AG04450 (cell line): ENCODE measurements at regions not wholly inside any gene's neighbourhood (a gene's known extent, or its start where the extent isn't known, plus 50 kb on each side); places are given as distances from the start of the nearest gene placed in this dataset.

Source experiments
- CTCF ChIA-PET: fragments of 300-600, 350-600 bp; formaldehyde crosslinking; extraction: SDS; loops from one replicate; lab custom pipeline; 2022; ENCODE audit warnings: antibody characterized with exemption, inconsistent platforms; lab: Charles Lee
- POLR2A ChIA-PET: fragments of 350-600 bp; formaldehyde crosslinking; extraction: SDS; loops from one replicate; lab custom pipeline; 2021; ENCODE audit warnings: antibody characterized with exemption, inconsistent platforms; lab: Yijun Ruan, JAX
- DNase-seq: peaks from one replicate; pipeline ENCODE4 v3.0.0-alpha.2; 2011; ENCODE audit warnings: low read depth, low spot score
- H3K27ac ChIP-seq: one replicate; pipeline ENCODE4 v1.5.1; 2012; ENCODE audit warnings: low read depth, low read length, control low read depth
- H3K27me3 ChIP-seq: one replicate; pipeline ENCODE4 v1.6.0; 2012; ENCODE audit warnings: low read length; ENCODE audit not compliant: control insufficient read depth, insufficient read depth
- H3K4me3 ChIP-seq: 2 replicates; pipeline ENCODE4 v1.5.1; 2011; ENCODE audit warnings: mild to moderate bottlenecking, low read depth, low read length, control low read depth
- H3K9me3 ChIP-seq: 2 replicates; pipeline ENCODE4 v1.5.1; 2012; ENCODE audit warnings: low read length; ENCODE audit not compliant: control insufficient read depth, insufficient read depth
- TF ChIP-seq, protein P1 (sequence below): IDR thresholded peaks from 2 replicates; pipeline ENCODE4 v1.5.1; 2011; ENCODE audit warnings: low read depth, low read length, control low read depth, inconsistent platforms

DNA sequence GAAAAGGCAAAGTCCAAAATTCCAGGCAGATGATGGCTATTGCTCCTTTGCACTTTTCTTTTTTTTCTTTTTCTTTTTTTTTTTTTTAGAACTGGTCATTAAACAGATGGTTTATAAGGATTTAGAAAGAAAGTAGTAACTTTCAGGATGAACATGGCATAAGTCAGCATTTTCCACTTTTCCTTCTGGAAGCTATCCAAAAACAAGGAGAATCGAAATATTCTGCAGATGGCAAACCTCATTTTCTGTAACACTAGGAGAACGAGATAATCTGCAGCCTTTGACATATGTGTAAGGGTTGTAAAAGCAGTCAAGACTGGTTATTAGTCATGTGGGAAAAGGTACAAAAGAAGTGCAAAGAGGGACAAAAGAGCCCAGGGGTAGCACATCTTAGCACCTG is 69.1 kb upstream of the PUM3 start:
- ChIA-PET CTCF (interaction anchor here (1.6 kb wide), 1 partner anchor 55 kb away, joined by 4 read pairs; no protein-coding TSS in a partner anchor), POLR2A (no interaction called here)
- Histone ChIP-seq H3K27me3 (no peaks in the 10 kb centered on the region), H3K9me3 (no peaks in the 10 kb centered on the region), H3K27ac (no peak overlapping the region), H3K4me3 (no peak overlapping the region)
- TF ChIP-seq, protein P1, sequence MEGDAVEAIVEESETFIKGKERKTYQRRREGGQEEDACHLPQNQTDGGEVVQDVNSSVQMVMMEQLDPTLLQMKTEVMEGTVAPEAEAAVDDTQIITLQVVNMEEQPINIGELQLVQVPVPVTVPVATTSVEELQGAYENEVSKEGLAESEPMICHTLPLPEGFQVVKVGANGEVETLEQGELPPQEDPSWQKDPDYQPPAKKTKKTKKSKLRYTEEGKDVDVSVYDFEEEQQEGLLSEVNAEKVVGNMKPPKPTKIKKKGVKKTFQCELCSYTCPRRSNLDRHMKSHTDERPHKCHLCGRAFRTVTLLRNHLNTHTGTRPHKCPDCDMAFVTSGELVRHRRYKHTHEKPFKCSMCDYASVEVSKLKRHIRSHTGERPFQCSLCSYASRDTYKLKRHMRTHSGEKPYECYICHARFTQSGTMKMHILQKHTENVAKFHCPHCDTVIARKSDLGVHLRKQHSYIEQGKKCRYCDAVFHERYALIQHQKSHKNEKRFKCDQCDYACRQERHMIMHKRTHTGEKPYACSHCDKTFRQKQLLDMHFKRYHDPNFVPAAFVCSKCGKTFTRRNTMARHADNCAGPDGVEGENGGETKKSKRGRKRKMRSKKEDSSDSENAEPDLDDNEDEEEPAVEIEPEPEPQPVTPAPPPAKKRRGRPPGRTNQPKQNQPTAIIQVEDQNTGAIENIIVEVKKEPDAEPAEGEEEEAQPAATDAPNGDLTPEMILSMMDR, result no peak
- DNase-seq, result no peak

DNA sequence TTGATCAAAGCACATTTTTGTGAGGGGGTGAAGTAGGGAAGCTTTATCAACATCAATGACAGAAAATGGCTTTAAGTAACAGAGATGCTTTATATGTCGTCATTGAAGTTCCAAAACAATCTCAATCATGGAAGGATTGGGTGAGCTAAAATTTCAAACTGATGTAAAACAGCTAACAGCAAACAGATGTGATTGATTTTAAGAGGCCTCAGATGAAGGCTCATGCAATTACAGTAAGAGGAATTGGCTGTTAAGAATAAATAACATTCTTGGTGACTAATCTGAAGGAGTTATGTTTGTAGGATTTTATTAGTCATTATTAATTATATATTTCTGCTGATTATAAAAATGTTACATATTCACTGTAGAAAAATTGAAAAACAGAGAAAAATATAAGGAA is 63.5 kb upstream of the PUM3 start:
- ChIA-PET POLR2A (no interaction called here), CTCF (interaction anchor here (1.2 kb wide), 1 partner anchor 49 kb away, joined by 3 read pairs; no protein-coding TSS in a partner anchor)

DNA sequence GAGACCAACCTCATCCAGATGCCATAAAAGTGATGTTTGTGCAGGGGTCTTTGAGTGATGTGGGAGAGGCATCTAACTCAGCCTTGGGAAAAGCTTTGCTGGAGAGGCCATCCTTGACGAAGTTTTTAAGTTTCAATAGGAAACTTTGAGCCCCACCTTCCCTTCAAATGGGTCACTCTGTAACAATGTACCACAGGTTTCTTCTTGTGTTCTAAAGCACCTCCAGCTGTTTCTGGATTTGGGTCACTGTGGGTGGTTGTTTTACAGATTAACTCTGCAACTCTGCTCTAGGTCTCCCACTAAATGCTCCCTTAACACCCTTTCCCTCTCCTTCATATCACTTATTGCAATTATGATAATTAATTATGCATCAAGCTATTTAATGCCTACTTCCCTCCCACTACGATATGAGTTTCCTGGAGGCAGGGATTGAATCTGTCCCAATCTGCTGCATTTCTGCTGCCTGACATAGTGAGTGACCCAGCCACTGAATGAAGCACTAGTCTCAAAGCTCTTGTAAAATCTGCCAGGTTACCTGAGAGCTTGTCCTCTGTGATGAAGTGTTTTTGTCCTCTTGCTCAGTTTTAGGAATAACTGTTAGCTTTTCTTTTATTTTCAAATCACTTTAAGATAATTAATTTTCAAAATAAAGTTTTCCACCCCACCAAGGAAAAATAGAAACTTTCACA is 60.5 kb upstream of the PUM3 start:
- POLR2A ChIA-PET, result no interaction called here

More for the DNA sequence above, 63.5 kb upstream of the PUM3 start:
- no peak for DNase-seq
- Histone ChIP-seq H3K27ac (no peak overlapping the region), H3K27me3 (no peaks in the 10 kb centered on the region), H3K4me3 (no peak overlapping the region), H3K9me3 (no peaks in the 10 kb centered on the region)
- TF ChIP-seq, protein P1, result no peak

More for the DNA sequence above, 60.5 kb upstream of the PUM3 start:
- H3K27ac ChIP-seq, result no peak overlapping the region
- DNase-seq, result no peak
- CTCF ChIA-PET, result no interaction called here
- H3K27me3 ChIP-seq, result no peaks in the 10 kb centered on the region
- no peak overlapping the region for H3K4me3 ChIP-seq
- TF ChIP-seq, protein P1, result no peak
- H3K9me3 ChIP-seq, result no peaks in the 10 kb centered on the region
